Mucosa of gallbladder (tissue), 1 donor: ENCODE measurements at regions not wholly inside any gene's neighbourhood (a gene's known extent, or its start where the extent isn't known, plus 50 kb on each side); places are given as distances from the start of the nearest gene placed in this dataset.

Experiments used
- DNase-seq: peaks from one replicate; pipeline ENCODE4 v3.0.0-alpha.2; 2020; ENCODE audit warnings: low spot score
- donor health status: DM: no; HTN: no; CAD: no.

GRCh38 chr12:94750864-94751263, 100.5 kb upstream of the TMCC3 start:
- no peak for DNase-seq

- DNase-seq = no peak
Measured at GRCh38 chr12:94749890-94750289, 99.5 kb upstream of the TMCC3 start.

GRCh38 chr12:94749455-94749854, 99.1 kb upstream of the TMCC3 start:
- no peak for DNase-seq

GRCh38 chr12:94748726-94749421, 98.5 kb upstream of the TMCC3 start:
- DNase-seq = no peak

GRCh38 chr12:94745562-94745961, 95.2 kb upstream of the TMCC3 start:
- no peak for DNase-seq

GRCh38 chr12:94743174-94743573, 92.8 kb upstream of the TMCC3 start:
- DNase-seq = no peak

- no peak for DNase-seq
Measured at GRCh38 chr12:94740601-94741362, 90.4 kb upstream of the TMCC3 start.

GRCh38 chr12:94736820-94737219, 86.5 kb upstream of the TMCC3 start:
- DNase-seq = no peak

- DNase-seq = no peak
Measured at GRCh38 chr12:94736004-94736403, 85.6 kb upstream of the TMCC3 start.

- no peak for DNase-seq
Measured at GRCh38 chr12:94733727-94734126, 83.4 kb upstream of the TMCC3 start.

- no peak for DNase-seq
Measured at GRCh38 chr12:94732367-94732990, 82.1 kb upstream of the TMCC3 start.

- no peak for DNase-seq
Measured at GRCh38 chr12:94731733-94732360, 81.5 kb upstream of the TMCC3 start.

- no peak for DNase-seq
Measured at GRCh38 chr12:94730847-94731246, 80.5 kb upstream of the TMCC3 start.

GRCh38 chr12:94726236-94726835, 76.0 kb upstream of the TMCC3 start:
- DNase-seq = no peak

- DNase-seq = no peak
Measured at GRCh38 chr12:94725375-94726168, 75.2 kb upstream of the TMCC3 start.

- no peak for DNase-seq
Measured at GRCh38 chr12:94722664-94723063, 72.3 kb upstream of the TMCC3 start.

GRCh38 chr12:94721173-94721572, 70.8 kb upstream of the TMCC3 start:
- DNase-seq = no peak

- DNase-seq = no peak
Measured at GRCh38 chr12:94718114-94718513, 67.8 kb upstream of the TMCC3 start.

- DNase-seq = no peak
Measured at GRCh38 chr12:94717656-94718055, 67.3 kb upstream of the TMCC3 start.

GRCh38 chr12:94717108-94717507, 66.8 kb upstream of the TMCC3 start:
- DNase-seq = no peak

- DNase-seq = no peak
Measured at GRCh38 chr12:94716339-94716738, 66.0 kb upstream of the TMCC3 start.
